SK-N-MC (cell line): ENCODE measurements at regions not wholly inside any gene's neighbourhood (a gene's known extent, or its start where the extent isn't known, plus 50 kb on each side); places are given as distances from the start of the nearest gene placed in this dataset.

ENCODE experiments used
- DNase-seq: peaks from one replicate; pipeline ENCODE4 v3.0.0-alpha.2; 2011; ENCODE audit warnings: low read depth, low spot score
- H3K27ac ChIP-seq: fragments of 200-600 bp; sonication (generic); 2 replicates; pipeline ENCODE4 v1.5.1; 2016; ENCODE audit warnings: mixed run types
- H3K36me3 ChIP-seq: fragments of 200-600 bp; sonication (generic); 2 replicates; pipeline ENCODE4 v1.6.1; 2017; ENCODE audit warnings: antibody characterized with exemption, low read length, mixed read lengths; ENCODE audit not compliant: insufficient read depth
- H3K4me3 ChIP-seq: fragments of 200-600 bp; sonication (generic); 2 replicates; pipeline ENCODE4 v1.5.1; 2016
- H3K9ac ChIP-seq: fragments of 200-600 bp; sonication (generic); 2 replicates; pipeline ENCODE4 v1.8.0; 2017; ENCODE audit warnings: mixed run types, mixed read lengths; ENCODE audit not compliant: insufficient read length
- H3K9me3 ChIP-seq: fragments of 200-600 bp; sonication (generic); 2 replicates; pipeline ENCODE4 v1.6.1; 2017; ENCODE audit warnings: low read depth, mild to moderate bottlenecking, antibody characterized with exemption, low read length, moderate library complexity, mixed read lengths
- EZH2 ChIP-seq: fragments of 200-600 bp; sonication (generic); IDR thresholded peaks from one replicate; pipeline ENCODE4 v1.6.1; 2017; ENCODE audit warnings: antibody characterized with exemption
- FOXP2 ChIP-seq: optimal IDR thresholded peaks from 2 replicates; pipeline ENCODE3; 2011; ENCODE audit warnings: mild to moderate bottlenecking, moderate library complexity; ENCODE audit not compliant: insufficient read depth; ENCODE audit errors: extremely low read length, control extremely low read depth
- POLR2AphosphoS5 ChIP-seq: IDR thresholded peaks from 2 replicates; pipeline ENCODE4 v1.6.1; 2012; ENCODE audit warnings: mild to moderate bottlenecking, low read depth, low read length, borderline replicate concordance

- TF ChIP-seq POLR2AphosphoS5 (no peak), EZH2 (no peak), FOXP2 (no peak)
- no peak overlapping the region for H3K4me3 ChIP-seq
- H3K36me3 ChIP-seq, result no peaks in the 10 kb centered on the region
- no peak for DNase-seq
- H3K27ac ChIP-seq, result no peak overlapping the region
- no peaks in the 10 kb centered on the region for H3K9me3 ChIP-seq
- H3K9ac ChIP-seq, result no peak overlapping the region
Observed at GRCh38 chr2:59804732-59805131, 748.7 kb downstream of the BCL11A start.

- Histone ChIP-seq H3K9me3 (no peaks in the 10 kb centered on the region), H3K4me3 (no peak overlapping the region), H3K9ac (no peak overlapping the region), H3K36me3 (no peaks in the 10 kb centered on the region), H3K27ac (no peak overlapping the region)
- TF ChIP-seq EZH2 (no peak), FOXP2 (no peak), POLR2AphosphoS5 (no peak)
- DNase-seq, result no peak
Observed at GRCh38 chr2:59803586-59803985, 749.9 kb downstream of the BCL11A start.

GRCh38 chr2:59798687-59799232, 754.7 kb downstream of the BCL11A start:
- no peaks in the 10 kb centered on the region for H3K36me3 ChIP-seq
- DNase-seq, result no peak
- no peak overlapping the region for H3K4me3 ChIP-seq
- no peak overlapping the region for H3K9ac ChIP-seq
- TF ChIP-seq FOXP2, result no peak
- TF ChIP-seq POLR2AphosphoS5, result no peak
- no peak for TF ChIP-seq EZH2
- no peaks in the 10 kb centered on the region for H3K9me3 ChIP-seq
- no peak overlapping the region for H3K27ac ChIP-seq

- H3K9ac ChIP-seq, result no peak overlapping the region
Observed at GRCh38 chr2:59791004-59791618, 762.3 kb downstream of the BCL11A start.

GRCh38 chr2:59790186-59791003, 763.1 kb downstream of the BCL11A start:
- Histone ChIP-seq H3K27ac (no peak overlapping the region), H3K9me3 (no peaks in the 10 kb centered on the region), H3K4me3 (no peak overlapping the region), H3K36me3 (no peaks in the 10 kb centered on the region), H3K9ac (no peak overlapping the region)
- no peak for DNase-seq
- TF ChIP-seq FOXP2, result no peak
- no peak for TF ChIP-seq EZH2
- no peak for TF ChIP-seq POLR2AphosphoS5

More at GRCh38 chr2:59791004-59791618, 762.3 kb downstream of the BCL11A start:
- no peaks in the 10 kb centered on the region for H3K36me3 ChIP-seq
- no peak for DNase-seq
- TF ChIP-seq POLR2AphosphoS5 (no peak), FOXP2 (no peak)
- H3K4me3 ChIP-seq, result no peak overlapping the region
- no peak overlapping the region for H3K27ac ChIP-seq
- no peaks in the 10 kb centered on the region for H3K9me3 ChIP-seq

GRCh38 chr2:59789523-59789922, 763.9 kb downstream of the BCL11A start:
- TF ChIP-seq POLR2AphosphoS5, result no peak
- no peak for TF ChIP-seq EZH2
- no peak for TF ChIP-seq FOXP2
- H3K9ac ChIP-seq, result no peak overlapping the region
- no peaks in the 10 kb centered on the region for H3K36me3 ChIP-seq
- DNase-seq, result no peak
- H3K9me3 ChIP-seq, result no peaks in the 10 kb centered on the region
- H3K27ac ChIP-seq, result no peak overlapping the region
- H3K4me3 ChIP-seq, result no peak overlapping the region

GRCh38 chr2:59787095-59787494, 766.4 kb downstream of the BCL11A start:
- no peak overlapping the region for H3K27ac ChIP-seq
- no peak for TF ChIP-seq POLR2AphosphoS5
- TF ChIP-seq EZH2, result no peak
- no peak for TF ChIP-seq FOXP2
- no peak for DNase-seq
- H3K4me3 ChIP-seq, result no peak overlapping the region
- no peak overlapping the region for H3K9ac ChIP-seq
- no peaks in the 10 kb centered on the region for H3K36me3 ChIP-seq
- no peaks in the 10 kb centered on the region for H3K9me3 ChIP-seq

GRCh38 chr2:59786684-59787083, 766.8 kb downstream of the BCL11A start:
- TF ChIP-seq FOXP2, result no peak
- no peak for TF ChIP-seq EZH2
- TF ChIP-seq POLR2AphosphoS5, result no peak
- H3K4me3 ChIP-seq, result no peak overlapping the region
- no peaks in the 10 kb centered on the region for H3K36me3 ChIP-seq
- DNase-seq, result no peak
- H3K9me3 ChIP-seq, result no peaks in the 10 kb centered on the region
- no peak overlapping the region for H3K9ac ChIP-seq
- H3K27ac ChIP-seq, result no peak overlapping the region

GRCh38 chr2:59779571-59779970, 773.9 kb downstream of the BCL11A start:
- Histone ChIP-seq H3K9me3 (no peaks in the 10 kb centered on the region), H3K4me3 (no peak overlapping the region), H3K9ac (no peak overlapping the region), H3K36me3 (no peaks in the 10 kb centered on the region), H3K27ac (no peak overlapping the region; the same call in 1 of the 2 replicates)
- TF ChIP-seq EZH2 (no peak), POLR2AphosphoS5 (no peak), FOXP2 (no peak)
- DNase-seq, result no peak
